Activated B cell treated with CpG ODN at 0.5 μM for 24 hours (primary cell): ENCODE measurements at regions not wholly inside any gene's neighbourhood (a gene's known extent, or its start where the extent isn't known, plus 50 kb on each side); places are given as distances from the start of the nearest gene placed in this dataset.

ENCODE experiments used
- ATAC-seq: fragments of 200-7000 bp; cut with Tn5 transposase; one replicate; pipeline ENCODE4 v1.10.0; 2021; ENCODE audit warnings: low read depth, mild to moderate bottlenecking, moderate library complexity
- CTCF ChIA-PET: fragments of 350-600 bp; sonication (Branson Sonifier 250); formaldehyde crosslinking; loops from one replicate; lab custom pipeline; 2021; ENCODE audit warnings: antibody characterized with exemption; lab: Charles Lee
- POLR2A ChIA-PET: fragments of 350-600 bp; sonication (Branson Sonifier 250); formaldehyde crosslinking; loops from one replicate; lab custom pipeline; 2021; ENCODE audit warnings: antibody characterized with exemption; lab: Charles Lee
- DNase-seq: peaks from one replicate; pipeline ENCODE4 v3.0.0; 2022
- H3K27ac Mint-ChIP-seq: one replicate; pipeline ENCODE4 v1.8.0; 2020; ENCODE audit warnings: mixed read lengths
- H3K27me3 Mint-ChIP-seq: one replicate; pipeline ENCODE4 v1.8.0; 2021; ENCODE audit warnings: mixed read lengths
- H3K36me3 Mint-ChIP-seq: one replicate; pipeline ENCODE4 v1.8.0; 2021; ENCODE audit warnings: low read depth, mixed read lengths
- H3K4me1 Mint-ChIP-seq: one replicate; pipeline ENCODE4 v1.8.0; 2021; ENCODE audit warnings: mixed read lengths
- H3K4me3 Mint-ChIP-seq: one replicate; pipeline ENCODE4 v1.8.0; 2020; ENCODE audit warnings: mild to moderate bottlenecking, mixed read lengths
- H3K9me3 Mint-ChIP-seq: one replicate; pipeline ENCODE4 v1.8.0; 2020; ENCODE audit warnings: mixed read lengths
- intact Hi-C: fragments of 100-400 bp; cut with micrococcal nuclease; formaldehyde crosslinking; loops from one replicate; pipeline ENCODE4 v1.15.1; 2024
- TF ChIP-seq, protein P1 (sequence below): fragments of 200-600 bp; IDR thresholded peaks from one replicate; pipeline ENCODE4 v1.8.0; 2022; ENCODE audit warnings: antibody characterized with exemption, mild to moderate bottlenecking

- no peak for ATAC-seq
- no peak overlapping the region for H3K4me3 Mint-ChIP-seq
- intact Hi-C loops, result no loop called here
- H3K36me3 Mint-ChIP-seq, result no peaks in the 10 kb centered on the region
- ChIA-PET CTCF (no interaction called here), POLR2A (no interaction called here)
- H3K27ac Mint-ChIP-seq, result no peak overlapping the region
- H3K9me3 Mint-ChIP-seq, result no peaks in the 10 kb centered on the region
- DNase-seq, result no peak
- peaks cover 8% of the 10 kb centered on the region for H3K27me3 Mint-ChIP-seq
- no peaks in the 10 kb centered on the region for H3K4me1 Mint-ChIP-seq
- TF ChIP-seq, protein P1, sequence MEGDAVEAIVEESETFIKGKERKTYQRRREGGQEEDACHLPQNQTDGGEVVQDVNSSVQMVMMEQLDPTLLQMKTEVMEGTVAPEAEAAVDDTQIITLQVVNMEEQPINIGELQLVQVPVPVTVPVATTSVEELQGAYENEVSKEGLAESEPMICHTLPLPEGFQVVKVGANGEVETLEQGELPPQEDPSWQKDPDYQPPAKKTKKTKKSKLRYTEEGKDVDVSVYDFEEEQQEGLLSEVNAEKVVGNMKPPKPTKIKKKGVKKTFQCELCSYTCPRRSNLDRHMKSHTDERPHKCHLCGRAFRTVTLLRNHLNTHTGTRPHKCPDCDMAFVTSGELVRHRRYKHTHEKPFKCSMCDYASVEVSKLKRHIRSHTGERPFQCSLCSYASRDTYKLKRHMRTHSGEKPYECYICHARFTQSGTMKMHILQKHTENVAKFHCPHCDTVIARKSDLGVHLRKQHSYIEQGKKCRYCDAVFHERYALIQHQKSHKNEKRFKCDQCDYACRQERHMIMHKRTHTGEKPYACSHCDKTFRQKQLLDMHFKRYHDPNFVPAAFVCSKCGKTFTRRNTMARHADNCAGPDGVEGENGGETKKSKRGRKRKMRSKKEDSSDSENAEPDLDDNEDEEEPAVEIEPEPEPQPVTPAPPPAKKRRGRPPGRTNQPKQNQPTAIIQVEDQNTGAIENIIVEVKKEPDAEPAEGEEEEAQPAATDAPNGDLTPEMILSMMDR, result no peak
These were observed 518.5 kb downstream of the PTPRU start for GRCh38 chr1:29754573-29755375.

GRCh38 chr1:29753771-29754572 lies 517.6 kb downstream of the PTPRU start:
- no peaks in the 10 kb centered on the region for H3K9me3 Mint-ChIP-seq
- DNase-seq, result no peak
- no peaks in the 10 kb centered on the region for H3K36me3 Mint-ChIP-seq
- ATAC-seq, result no peak
- intact Hi-C loops, result no loop called here
- H3K4me1 Mint-ChIP-seq, result no peaks in the 10 kb centered on the region
- TF ChIP-seq, protein P1, result no peak
- CTCF ChIA-PET, result no interaction called here
- POLR2A ChIA-PET, result no interaction called here
- no peak overlapping the region for H3K27ac Mint-ChIP-seq
- peaks cover 12% of the 10 kb centered on the region for H3K27me3 Mint-ChIP-seq
- H3K4me3 Mint-ChIP-seq, result no peak overlapping the region

GRCh38 chr1:29753244-29753643 lies 516.9 kb downstream of the PTPRU start:
- no peak for ATAC-seq
- H3K4me1 Mint-ChIP-seq, result no peaks in the 10 kb centered on the region
- no peak overlapping the region for H3K4me3 Mint-ChIP-seq
- peaks cover 14% of the 10 kb centered on the region for H3K27me3 Mint-ChIP-seq
- no peak overlapping the region for H3K27ac Mint-ChIP-seq
- TF ChIP-seq, protein P1, result no peak
- CTCF ChIA-PET, result no interaction called here
- POLR2A ChIA-PET, result no interaction called here
- no peaks in the 10 kb centered on the region for H3K9me3 Mint-ChIP-seq
- H3K36me3 Mint-ChIP-seq, result no peaks in the 10 kb centered on the region
- DNase-seq, result no peak
- intact Hi-C loops, result no loop called here

DNA sequence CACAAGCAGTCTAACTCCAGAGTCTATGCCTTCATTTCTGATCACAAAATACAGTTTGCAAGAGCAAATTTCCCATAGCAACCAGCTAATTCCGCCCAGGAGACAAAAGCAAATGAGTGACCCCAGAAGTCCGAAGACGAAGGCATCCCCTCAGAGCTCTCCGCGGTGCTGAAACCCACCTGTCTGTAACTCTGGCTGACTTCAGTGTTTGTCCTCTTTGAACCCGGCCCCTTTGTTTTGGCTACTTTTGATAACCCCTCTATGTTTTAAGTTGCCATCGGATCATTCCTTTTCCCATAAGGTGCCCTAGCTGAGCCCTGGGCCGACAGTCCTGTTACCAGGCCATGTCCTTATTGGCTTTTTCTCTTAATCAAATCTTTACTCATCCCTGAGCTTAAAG lies 515.8 kb downstream of the PTPRU start:
- CTCF ChIA-PET, result interaction anchor here (0.6 kb wide), 1 partner anchor 1756 kb away, joined by 3 read pairs; no protein-coding TSS in a partner anchor
- no peak for DNase-seq
- Mint-ChIP-seq H3K4me1 (no peaks in the 10 kb centered on the region), H3K9me3 (no peaks in the 10 kb centered on the region), H3K4me3 (no peak overlapping the region), H3K27me3 (peaks cover 14% of the 10 kb centered on the region), H3K27ac (no peak overlapping the region), H3K36me3 (no peaks in the 10 kb centered on the region)
- TF ChIP-seq, protein P1, result no peak
- intact Hi-C loops, result no loop called here
- POLR2A ChIA-PET, result no interaction called here
- ATAC-seq, result no peak
